Amygdala (tissue), 56 donors: ENCODE measurements at regions not wholly inside any gene's neighbourhood (a gene's known extent, or its start where the extent isn't known, plus 50 kb on each side); places are given as distances from the start of the nearest gene placed in this dataset.
A peak's percentile ranks its signal among the peaks of the same experiment; 100 is the strongest.

ENCODE experiments used
- DNase-seq, 56 donors: peaks; one replicate each; lab custom pipeline; 2025; lab: John Stamatoyannopoulos, UW

- DNase-seq = no peak
Observed at GRCh38 chr5:57618767-57619381, 136.3 kb upstream of the ACTBL2 start.

GRCh38 chr5:57613741-57614140 is 131.1 kb upstream of the ACTBL2 start:
- no peak for DNase-seq

- DNase-seq = no peak
Observed at GRCh38 chr5:57611177-57611576, 128.6 kb upstream of the ACTBL2 start.

- DNase-seq = no peak
Observed at GRCh38 chr5:57608542-57608941, 125.9 kb upstream of the ACTBL2 start.

- no peak for DNase-seq
Observed at GRCh38 chr5:57601996-57602395, 119.4 kb upstream of the ACTBL2 start.

GRCh38 chr5:57600321-57600720 is 117.7 kb upstream of the ACTBL2 start:
- DNase-seq = no peak

GRCh38 chr5:57598756-57599155 is 116.1 kb upstream of the ACTBL2 start:
- DNase-seq = peak in 1 of 56 donors; percentile 8

- DNase-seq = peak in 5 of 56 donors; percentile 2 to 26 (median 6)
Observed at GRCh38 chr5:57598097-57598496, 115.5 kb upstream of the ACTBL2 start.

GRCh38 chr5:57595523-57595991 is 112.9 kb upstream of the ACTBL2 start:
- no peak for DNase-seq

- no peak for DNase-seq
Observed at GRCh38 chr5:57594436-57594835, 111.8 kb upstream of the ACTBL2 start.

GRCh38 chr5:57592236-57592635 is 109.6 kb upstream of the ACTBL2 start:
- DNase-seq = no peak

- no peak for DNase-seq
Observed at GRCh38 chr5:57586649-57587048, 104.0 kb upstream of the ACTBL2 start.

- no peak for DNase-seq
Observed at GRCh38 chr5:57582578-57583070, 100.0 kb upstream of the ACTBL2 start.

GRCh38 chr5:57581772-57582171 is 99.2 kb upstream of the ACTBL2 start:
- no peak for DNase-seq

GRCh38 chr5:57581222-57581621 is 98.6 kb upstream of the ACTBL2 start:
- DNase-seq = no peak

- peak in 1 of 56 donors; percentile 4 for DNase-seq
Observed at GRCh38 chr5:57577432-57578175, 95.0 kb upstream of the ACTBL2 start.

GRCh38 chr5:57576317-57576716 is 93.7 kb upstream of the ACTBL2 start:
- DNase-seq = no peak

- no peak for DNase-seq
Observed at GRCh38 chr5:57575839-57576238, 93.2 kb upstream of the ACTBL2 start.

GRCh38 chr5:57572461-57572860 is 89.8 kb upstream of the ACTBL2 start:
- no peak for DNase-seq

- no peak for DNase-seq
Observed at GRCh38 chr5:57569601-57570000, 87.0 kb upstream of the ACTBL2 start.

GRCh38 chr5:57568136-57568535 is 85.5 kb upstream of the ACTBL2 start:
- DNase-seq = no peak

GRCh38 chr5:57566914-57567313 is 84.3 kb upstream of the ACTBL2 start:
- DNase-seq = no peak
